Cardiac fibroblast (primary cell): ENCODE measurements at regions not wholly inside any gene's neighbourhood (a gene's known extent, or its start where the extent isn't known, plus 50 kb on each side); places are given as distances from the start of the nearest gene placed in this dataset.
A peak's percentile ranks its signal among the peaks of the same experiment; 100 is the strongest.

Source experiments
- DNase-seq, 2 donors: peaks; one replicate each; pipeline versions ENCODE4 v3.0.0 to v3.0.0-alpha.2; 2010; ENCODE audit warnings: low read depth in 2 of 2
- H3K4me3 ChIP-seq, 2 donors: replicated peaks in 1 of 2; 1 replicate in 1 of 2; 2 replicates in 1 of 2; pipeline ENCODE4 v1.5.1; 2011; ENCODE audit warnings: low read depth in 2 of 2, low read length in 2 of 2, mild to moderate bottlenecking in 2 of 2, moderate library complexity in 1 of 2
- TF ChIP-seq, protein P1 (sequence below): IDR thresholded peaks from one replicate; pipeline ENCODE4 v1.5.1; 2011; ENCODE audit warnings: low read depth, mild to moderate bottlenecking, low read length, inconsistent platforms

GRCh38 chr12:116465856-116466255 lies 93.3 kb upstream of the MAP1LC3B2 start:
- no peak overlapping the region for H3K4me3 ChIP-seq
- TF ChIP-seq, protein P1, sequence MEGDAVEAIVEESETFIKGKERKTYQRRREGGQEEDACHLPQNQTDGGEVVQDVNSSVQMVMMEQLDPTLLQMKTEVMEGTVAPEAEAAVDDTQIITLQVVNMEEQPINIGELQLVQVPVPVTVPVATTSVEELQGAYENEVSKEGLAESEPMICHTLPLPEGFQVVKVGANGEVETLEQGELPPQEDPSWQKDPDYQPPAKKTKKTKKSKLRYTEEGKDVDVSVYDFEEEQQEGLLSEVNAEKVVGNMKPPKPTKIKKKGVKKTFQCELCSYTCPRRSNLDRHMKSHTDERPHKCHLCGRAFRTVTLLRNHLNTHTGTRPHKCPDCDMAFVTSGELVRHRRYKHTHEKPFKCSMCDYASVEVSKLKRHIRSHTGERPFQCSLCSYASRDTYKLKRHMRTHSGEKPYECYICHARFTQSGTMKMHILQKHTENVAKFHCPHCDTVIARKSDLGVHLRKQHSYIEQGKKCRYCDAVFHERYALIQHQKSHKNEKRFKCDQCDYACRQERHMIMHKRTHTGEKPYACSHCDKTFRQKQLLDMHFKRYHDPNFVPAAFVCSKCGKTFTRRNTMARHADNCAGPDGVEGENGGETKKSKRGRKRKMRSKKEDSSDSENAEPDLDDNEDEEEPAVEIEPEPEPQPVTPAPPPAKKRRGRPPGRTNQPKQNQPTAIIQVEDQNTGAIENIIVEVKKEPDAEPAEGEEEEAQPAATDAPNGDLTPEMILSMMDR = no peak
- no peak for DNase-seq

DNA sequence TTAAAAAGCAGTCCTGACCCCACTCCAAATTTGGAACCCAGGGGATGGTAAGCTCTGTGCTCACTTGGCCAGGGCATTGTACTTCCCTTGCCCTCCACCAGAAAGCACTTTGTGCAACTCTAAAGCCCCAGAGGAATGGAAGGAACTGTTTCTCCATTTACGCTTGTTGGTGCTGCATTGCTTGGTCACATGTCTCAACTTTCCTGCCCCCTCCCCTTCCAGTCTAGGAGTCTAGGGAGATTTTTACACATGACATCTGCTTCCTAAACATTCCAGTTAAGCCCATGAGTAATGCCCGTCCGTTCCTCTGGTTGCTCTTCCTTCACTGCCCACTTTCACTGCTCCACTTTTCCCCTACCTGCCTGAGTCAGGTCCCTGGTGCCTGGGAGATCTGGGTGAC lies 92.6 kb upstream of the MAP1LC3B2 start:
- H3K4me3 ChIP-seq = no peak overlapping the region
- TF ChIP-seq, protein P1 = no peak
- DNase-seq = peak; percentile 42 to 56

- H3K4me3 ChIP-seq = no peak overlapping the region
- no peak for DNase-seq
- TF ChIP-seq, protein P1 = no peak
Measured at GRCh38 chr12:116469344-116469743, 89.8 kb upstream of the MAP1LC3B2 start.

DNA sequence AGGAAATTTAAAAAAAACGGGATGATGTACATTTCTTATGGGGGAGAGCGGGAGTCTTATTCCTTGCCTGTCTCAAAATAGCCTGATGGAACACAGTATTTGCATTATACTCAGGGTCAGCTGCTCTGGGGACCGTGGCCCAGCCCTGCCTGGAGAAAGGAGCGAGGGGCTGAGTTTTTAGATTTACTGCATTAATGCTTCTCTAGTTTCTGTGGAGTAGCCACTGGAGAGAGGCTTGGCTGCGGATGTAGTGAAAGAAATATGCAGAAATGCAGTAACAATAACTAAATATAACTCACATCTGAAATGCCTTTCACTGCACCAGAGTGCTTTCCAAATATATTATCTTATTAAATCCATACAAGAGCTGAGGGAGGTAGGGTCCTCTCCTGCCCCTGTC lies 87.6 kb upstream of the MAP1LC3B2 start:
- TF ChIP-seq, protein P1 = no peak
- no peak for DNase-seq
- no peak overlapping the region for H3K4me3 ChIP-seq

- no peak overlapping the region for H3K4me3 ChIP-seq
- DNase-seq = no peak
- TF ChIP-seq, protein P1 = no peak
Measured at GRCh38 chr12:116472193-116472592, 87.0 kb upstream of the MAP1LC3B2 start.

DNA sequence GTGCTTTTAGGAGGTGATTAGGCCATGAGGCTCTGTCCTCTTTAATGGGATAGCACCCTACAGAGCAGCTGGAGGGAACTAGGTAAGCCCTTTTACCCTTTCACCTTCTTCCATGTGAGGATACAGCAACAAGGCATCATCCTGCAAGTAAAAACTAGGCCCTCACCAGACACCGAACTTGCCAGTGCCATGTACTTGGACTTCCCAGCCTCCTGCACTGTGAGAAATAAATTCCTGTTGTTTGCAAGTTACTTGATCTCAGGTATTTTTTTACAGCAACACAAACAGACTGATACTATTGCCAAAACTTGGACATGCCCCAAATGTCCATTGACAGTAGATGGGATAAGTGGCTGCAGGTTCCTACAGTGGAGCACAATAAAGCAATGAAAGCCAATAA lies 85.8 kb upstream of the MAP1LC3B2 start:
- TF ChIP-seq, protein P1 = no peak
- DNase-seq = no peak
- H3K4me3 ChIP-seq = no peak overlapping the region

- H3K4me3 ChIP-seq = no peak overlapping the region
- TF ChIP-seq, protein P1 = no peak
- peak; percentile 40 to 50 for DNase-seq
Measured at GRCh38 chr12:116474331-116474730, 84.8 kb upstream of the MAP1LC3B2 start.
